Ovary (tissue), 3 donors: ENCODE measurements at regions not wholly inside any gene's neighbourhood (a gene's known extent, or its start where the extent isn't known, plus 50 kb on each side); places are given as distances from the start of the nearest gene placed in this dataset.
"Not testable (repeated sequence)": the region's sequence is repeated elsewhere in the genome, so short reads cannot be mapped to it uniquely, and the experiment has no call there.

ENCODE experiments used
- CTCF ChIP-seq, 3 donors: fragments of 450-650 bp in 2 of 3; fragments of 200-600 bp in 1 of 3; IDR thresholded peaks; one replicate each; pipeline versions ENCODE4 v1.5.1 to v1.8.0; 2016 to 2022; ENCODE audit warnings: antibody characterized with exemption in 3 of 3, mild to moderate bottlenecking in 1 of 3
- EP300 ChIP-seq: sonication (generic); formaldehyde crosslinking; IDR thresholded peaks from one replicate; pipeline ENCODE4 v1.6.1; 2017; ENCODE audit warnings: antibody characterized with exemption
- donor health status: DM: no; HTN: no; CAD: no.

- TF ChIP-seq EP300; CTCF (IDR thresholded peaks at IDR 0.05): not testable (repeated sequence)
Observed at GRCh38 chr21:10440639-10441038, 80.7 kb upstream of the TPTE start.
